NCI-H69 (cell line): ENCODE measurements at regions not wholly inside any gene's neighbourhood (a gene's known extent, or its start where the extent isn't known, plus 50 kb on each side); places are given as distances from the start of the nearest gene placed in this dataset.
A peak's percentile ranks its signal among the peaks of the same experiment; 100 is the strongest.
"Not testable (repeated sequence)": the region's sequence is repeated elsewhere in the genome, so short reads cannot be mapped to it uniquely, and the experiment has no call there.

ENCODE experiments used
- DNase-seq: peaks from one replicate; lab custom pipeline; 2025; lab: John Stamatoyannopoulos, UW

GRCh38 chr16:63129411-63130125 lies 1093.3 kb upstream of the CDH8 start:
- DNase-seq: no peak

GRCh38 chr16:63119905-63120304 lies 1083.7 kb upstream of the CDH8 start:
- not testable (repeated sequence) for DNase-seq

GRCh38 chr16:63100082-63100481 lies 1063.8 kb upstream of the CDH8 start:
- DNase-seq: no peak

GRCh38 chr16:63096857-63097256 lies 1060.6 kb upstream of the CDH8 start:
- DNase-seq: no peak

- DNase-seq: no peak
These were observed 1056.5 kb upstream of the CDH8 start for GRCh38 chr16:63092736-63093135.

GRCh38 chr16:63082101-63082500 lies 1045.9 kb upstream of the CDH8 start:
- DNase-seq: no peak

GRCh38 chr16:63080746-63081145 lies 1044.5 kb upstream of the CDH8 start:
- DNase-seq: no peak

- DNase-seq: no peak
These were observed 1032.8 kb upstream of the CDH8 start for GRCh38 chr16:63069047-63069446.

GRCh38 chr16:63067141-63067540 lies 1030.9 kb upstream of the CDH8 start:
- peak; percentile 65 for DNase-seq

- DNase-seq: no peak
These were observed 1030.3 kb upstream of the CDH8 start for GRCh38 chr16:63066552-63066951.

- no peak for DNase-seq
These were observed 1025.1 kb upstream of the CDH8 start for GRCh38 chr16:63061319-63061718.

GRCh38 chr16:63059676-63060075 lies 1023.4 kb upstream of the CDH8 start:
- DNase-seq: peak; percentile 6

- no peak for DNase-seq
These were observed 1021.1 kb upstream of the CDH8 start for GRCh38 chr16:63057341-63057740.

- DNase-seq: peak; percentile 33
These were observed 1014.2 kb upstream of the CDH8 start for GRCh38 chr16:63050391-63050790.

GRCh38 chr16:63038397-63039106 lies 1002.3 kb upstream of the CDH8 start:
- no peak for DNase-seq

- no peak for DNase-seq
These were observed 1001.6 kb upstream of the CDH8 start for GRCh38 chr16:63037761-63038396.

GRCh38 chr16:63018581-63019223 lies 982.5 kb upstream of the CDH8 start:
- DNase-seq: no peak

GRCh38 chr16:63008688-63009087 lies 972.5 kb upstream of the CDH8 start:
- DNase-seq: no peak

- peak; percentile 91 for DNase-seq
These were observed 969.1 kb upstream of the CDH8 start for GRCh38 chr16:63005356-63005755.

GRCh38 chr16:62989480-62989879 lies 953.2 kb upstream of the CDH8 start:
- DNase-seq: no peak

GRCh38 chr16:62985722-62986121 lies 949.5 kb upstream of the CDH8 start:
- DNase-seq: no peak

- DNase-seq: no peak
These were observed 942.2 kb upstream of the CDH8 start for GRCh38 chr16:62978451-62978850.

GRCh38 chr16:62977876-62978275 lies 941.6 kb upstream of the CDH8 start:
- DNase-seq: no peak
